Activated CD4-positive, alpha-beta T cell treated with anti-CD3 and anti-CD28 coated beads, Interleukin-2, amount 50 U/mL, for 24 hours (primary cell): ENCODE measurements at regions not wholly inside any gene's neighbourhood (a gene's known extent, or its start where the extent isn't known, plus 50 kb on each side); places are given as distances from the start of the nearest gene placed in this dataset.
"Not testable (repeated sequence)": the region's sequence is repeated elsewhere in the genome, so short reads cannot be mapped to it uniquely, and the experiment has no call there.

Source experiments
- DNase-seq, 2 donors: peaks; one replicate each; pipeline ENCODE4 v3.0.0-alpha.2; 2020; ENCODE audit warnings: low read depth in 1 of 2, low spot score in 1 of 2

- no peak for DNase-seq
Observed at GRCh38 chr15:36161771-36162212, 417.6 kb upstream of the CDIN1 start.

GRCh38 chr15:36163983-36164382, 415.4 kb upstream of the CDIN1 start:
- DNase-seq: not testable (repeated sequence)

- DNase-seq: no peak
Observed at GRCh38 chr15:36172955-36173354, 406.5 kb upstream of the CDIN1 start.

- no peak for DNase-seq
Observed at GRCh38 chr15:36175186-36175740, 404.2 kb upstream of the CDIN1 start.

GRCh38 chr15:36175741-36176291, 403.6 kb upstream of the CDIN1 start:
- DNase-seq: no peak

GRCh38 chr15:36177590-36178302, 401.7 kb upstream of the CDIN1 start:
- no peak for DNase-seq

GRCh38 chr15:36178303-36178633, 401.2 kb upstream of the CDIN1 start:
- DNase-seq: no peak

GRCh38 chr15:36183201-36183600, 396.2 kb upstream of the CDIN1 start:
- no peak for DNase-seq

- DNase-seq: no peak
Observed at GRCh38 chr15:36185438-36185837, 394.0 kb upstream of the CDIN1 start.

- no peak for DNase-seq
Observed at GRCh38 chr15:36185845-36186244, 393.6 kb upstream of the CDIN1 start.

- no peak for DNase-seq
Observed at GRCh38 chr15:36186376-36186775, 393.1 kb upstream of the CDIN1 start.

GRCh38 chr15:36191459-36191858, 388.0 kb upstream of the CDIN1 start:
- DNase-seq: no peak

GRCh38 chr15:36195361-36196007, 383.9 kb upstream of the CDIN1 start:
- DNase-seq: not testable (repeated sequence)

GRCh38 chr15:36208868-36209582, 370.4 kb upstream of the CDIN1 start:
- DNase-seq: no peak

- no peak for DNase-seq
Observed at GRCh38 chr15:36210426-36210825, 369.0 kb upstream of the CDIN1 start.

- no peak for DNase-seq
Observed at GRCh38 chr15:36218322-36218721, 361.1 kb upstream of the CDIN1 start.

- DNase-seq: no peak
Observed at GRCh38 chr15:36218991-36219390, 360.4 kb upstream of the CDIN1 start.

GRCh38 chr15:36221992-36222391, 357.4 kb upstream of the CDIN1 start:
- DNase-seq: no peak

- DNase-seq: no peak
Observed at GRCh38 chr15:36230776-36231175, 348.6 kb upstream of the CDIN1 start.

GRCh38 chr15:36232491-36232890, 346.9 kb upstream of the CDIN1 start:
- no peak for DNase-seq

GRCh38 chr15:36234743-36235142, 344.7 kb upstream of the CDIN1 start:
- no peak for DNase-seq

- no peak for DNase-seq
Observed at GRCh38 chr15:36235173-36235572, 344.3 kb upstream of the CDIN1 start.
